Stimulated activated CD4-positive, alpha-beta T cell treated with anti-CD3 and anti-CD28 coated beads, Interleukin-1b, Interleukin-23, amount 100 ng/mL, for 24 hours (primary cell): ENCODE measurements at regions not wholly inside any gene's neighbourhood (a gene's known extent, or its start where the extent isn't known, plus 50 kb on each side); places are given as distances from the start of the nearest gene placed in this dataset.
"Not testable (repeated sequence)": the region's sequence is repeated elsewhere in the genome, so short reads cannot be mapped to it uniquely, and the experiment has no call there.

Source experiments
- DNase-seq, 4 experiments: peaks; one replicate each; pipeline ENCODE4 v3.0.0-alpha.2; 2020; ENCODE audit warnings: low read depth in 4 of 4, low spot score in 1 of 4

- no peak for DNase-seq
Observed at GRCh38 chr10:9561821-9562505, 1455.7 kb upstream of the CELF2 start.

- DNase-seq, result no peak
Observed at GRCh38 chr10:9577746-9578145, 1439.9 kb upstream of the CELF2 start.

- DNase-seq, result no peak
Observed at GRCh38 chr10:9579110-9579705, 1438.5 kb upstream of the CELF2 start.

- DNase-seq, result not testable (repeated sequence)
Observed at GRCh38 chr10:9582803-9583202, 1434.9 kb upstream of the CELF2 start.

- no peak for DNase-seq
Observed at GRCh38 chr10:9596368-9596920, 1421.2 kb upstream of the CELF2 start.

GRCh38 chr10:9602998-9603397 is 1414.7 kb upstream of the CELF2 start:
- DNase-seq, result no peak

GRCh38 chr10:9603972-9604371 is 1413.7 kb upstream of the CELF2 start:
- no peak for DNase-seq

- DNase-seq, result no peak
Observed at GRCh38 chr10:9605231-9605630, 1412.4 kb upstream of the CELF2 start.

- no peak for DNase-seq
Observed at GRCh38 chr10:9608602-9609001, 1409.1 kb upstream of the CELF2 start.

- DNase-seq, result no peak
Observed at GRCh38 chr10:9613338-9614075, 1404.2 kb upstream of the CELF2 start.

GRCh38 chr10:9615189-9615588 is 1402.5 kb upstream of the CELF2 start:
- DNase-seq, result no peak

- DNase-seq, result no peak
Observed at GRCh38 chr10:9621216-9621615, 1396.5 kb upstream of the CELF2 start.

- DNase-seq, result no peak
Observed at GRCh38 chr10:9625304-9625703, 1392.4 kb upstream of the CELF2 start.

GRCh38 chr10:9634466-9634865 is 1383.2 kb upstream of the CELF2 start:
- no peak for DNase-seq

GRCh38 chr10:9635691-9636090 is 1382.0 kb upstream of the CELF2 start:
- DNase-seq, result no peak

- DNase-seq, result no peak
Observed at GRCh38 chr10:9636216-9636615, 1381.5 kb upstream of the CELF2 start.

GRCh38 chr10:9643782-9644181 is 1373.9 kb upstream of the CELF2 start:
- no peak for DNase-seq

GRCh38 chr10:9645404-9645803 is 1372.3 kb upstream of the CELF2 start:
- no peak for DNase-seq

- no peak for DNase-seq
Observed at GRCh38 chr10:9645928-9646600, 1371.6 kb upstream of the CELF2 start.

GRCh38 chr10:9654261-9654660 is 1363.4 kb upstream of the CELF2 start:
- no peak for DNase-seq

- no peak for DNase-seq
Observed at GRCh38 chr10:9656386-9656785, 1361.3 kb upstream of the CELF2 start.

- no peak for DNase-seq
Observed at GRCh38 chr10:9656996-9657395, 1360.7 kb upstream of the CELF2 start.
